K562 (cell line): ENCODE measurements at regions not wholly inside any gene's neighbourhood (a gene's known extent, or its start where the extent isn't known, plus 50 kb on each side); places are given as distances from the start of the nearest gene placed in this dataset.

Experiments used
- ATAC-seq: fragments of 200-7000 bp; cut with Tn5 transposase; 3 replicates; pipeline ENCODE4 v1.9.1; 2020; ENCODE audit warnings: moderate library complexity
- BruUV-seq: library from RNA; stranded (reverse); fragments of 400-500 nt; replicated peaks from 2 replicates; lab custom pipeline; 2021; lab: Mats Ljungman, UMichigan
- CTCF ChIA-PET: fragments of 300-600 bp; formaldehyde crosslinking; extraction: SDS; loops from one replicate; lab custom pipeline; 2021; ENCODE audit warnings: low intra/inter-chr PET ratio; lab: Yijun Ruan, JAX
- POLR2A ChIA-PET: fragments of 300-600, 350-650 bp; sonication (Branson Sonifier 250); formaldehyde crosslinking; extraction: SDS; loops from one replicate; lab custom pipeline; 2021; ENCODE audit warnings: antibody characterized with exemption, inconsistent platforms; lab: Yijun Ruan, JAX
- DNase-seq, 4 experiments: peaks; one replicate each; pipeline versions ENCODE4 v3.0.0 to v3.0.0-alpha.2; 2011 to 2018; ENCODE audit warnings: low spot score in 3 of 4, mixed read lengths in 3 of 4; ENCODE audit errors: extremely low read depth in 1 of 4
- FAIRE-seq: peaks from 2 replicates; lab custom pipeline; 2011; peaks lifted over from hg19 to GRCh38; lab: Jason Lieb, UNC
- H2AFZ ChIP-seq: 2 replicates; pipeline ENCODE4 v1.6.0; 2011; ENCODE audit warnings: low read depth, low read length, control low read depth, inconsistent platforms
- H3K27ac ChIP-seq: fragments of 200-600 bp; 3 replicates; pipeline ENCODE4 v1.8.0; 2011; ENCODE audit warnings: low read depth, mild to moderate bottlenecking, control low read depth, inconsistent platforms, low read length, moderate library complexity, mixed read lengths; ENCODE audit errors: extremely low read depth
- H3K27me3 ChIP-seq, 2 experiments: fragments of 300-600 bp in 1 of 2; 2 replicates in 1 of 2; 3 replicates in 1 of 2; pipeline versions ENCODE4 v1.6.0 to v1.8.0; 2011; ENCODE audit warnings: inconsistent platforms in 2 of 2, low read length in 2 of 2, mild to moderate bottlenecking in 1 of 2, mixed read lengths in 1 of 2, moderate library complexity in 1 of 2; ENCODE audit not compliant: control insufficient read depth in 2 of 2, insufficient read depth in 2 of 2
- H3K36me3 ChIP-seq: fragments of 300-600 bp; 3 replicates; pipeline ENCODE4 v1.8.0; 2011; ENCODE audit warnings: mild to moderate bottlenecking, low read length, inconsistent platforms; ENCODE audit not compliant: control insufficient read depth, insufficient read depth
- H3K4me1 ChIP-seq, 2 experiments: fragments of 200-600 bp in 1 of 2; replicated peaks in 1 of 2; 2 replicates in 1 of 2; 3 replicates in 1 of 2; pipeline versions ENCODE4 v1.5.1 to v1.8.0; 2011; ENCODE audit warnings: inconsistent platforms in 2 of 2, low read length in 2 of 2, mild to moderate bottlenecking in 1 of 2, mixed read lengths in 1 of 2, moderate library complexity in 1 of 2; ENCODE audit not compliant: control insufficient read depth in 2 of 2, insufficient read depth in 2 of 2
- H3K4me2 ChIP-seq: 2 replicates; pipeline ENCODE4 v1.6.1; 2011; ENCODE audit warnings: low read length, control low read depth, inconsistent platforms, mixed read lengths; ENCODE audit not compliant: insufficient read depth
- H3K4me3 ChIP-seq: fragments of 200-600 bp; sonication (generic), shearing (Covaris generic); 2 replicates; pipeline ENCODE4 v1.5.1; 2016; ENCODE audit warnings: control low read depth, inconsistent platforms
- H3K79me2 ChIP-seq: fragments of 200-600 bp; 3 replicates; pipeline ENCODE4 v1.8.0; 2011; ENCODE audit warnings: low read length, inconsistent platforms; ENCODE audit not compliant: control insufficient read depth, insufficient read depth
- H3K9ac ChIP-seq, 2 experiments: 2 replicates each; pipeline versions ENCODE4 v1.6.0 to v1.6.1; 2011; ENCODE audit warnings: low read depth in 2 of 2, low read length in 2 of 2, control low read depth in 1 of 2, inconsistent platforms in 1 of 2, mild to moderate bottlenecking in 1 of 2, mixed read lengths in 1 of 2; ENCODE audit not compliant: insufficient read depth in 1 of 2
- H3K9me1 ChIP-seq: one replicate; pipeline ENCODE4 v1.6.0; 2011; ENCODE audit warnings: inconsistent platforms, mild to moderate bottlenecking, low read length, moderate library complexity; ENCODE audit not compliant: control insufficient read depth, insufficient read depth
- H3K9me3 ChIP-seq: replicated peaks from 2 replicates; pipeline ENCODE4 v1.5.1; 2011; ENCODE audit warnings: low read depth, low read length, inconsistent platforms; ENCODE audit not compliant: control insufficient read depth, insufficient read depth
- H4K20me1 ChIP-seq: replicated peaks from 2 replicates; pipeline ENCODE4 v1.6.1; 2011; ENCODE audit warnings: low read length, inconsistent platforms, mixed read lengths; ENCODE audit not compliant: control insufficient read depth, insufficient read depth
- ETS2 ChIP-seq: IDR thresholded peaks from 2 replicates; pipeline ENCODE4 v1.6.1; 2016; ENCODE audit warnings: borderline replicate concordance, missing genetic modification characterization, mild to moderate bottlenecking, moderate library complexity, missing compliant biosample characterization; ENCODE audit not compliant: poor library complexity, severe bottlenecking
- FOXK2 ChIP-seq, 2 experiments: fragments of 450-650 bp; IDR thresholded peaks in 1 of 2; conservative IDR thresholded peaks in 1 of 2; 2 replicates each; pipeline ENCODE4 v1.6.1; 2016; ENCODE audit warnings: low read depth in 2 of 2, mild to moderate bottlenecking in 1 of 2
- MCM2 ChIP-seq: fragments of 450-650 bp; IDR thresholded peaks from 2 replicates; pipeline ENCODE4 v1.6.1; 2017; ENCODE audit warnings: low read depth, mild to moderate bottlenecking
- RB1 ChIP-seq: fragments of 450-650 bp; IDR thresholded peaks from 2 replicates; pipeline ENCODE4 v1.6.1; 2017; ENCODE audit warnings: low read depth, mild to moderate bottlenecking
- SP2 ChIP-seq: IDR thresholded peaks from 2 replicates; pipeline ENCODE4 v1.6.1; 2011; ENCODE audit warnings: mild to moderate bottlenecking, low read depth, low read length, moderate library complexity; ENCODE audit not compliant: poor library complexity, severe bottlenecking; ENCODE audit errors: extremely low read depth
- SRF ChIP-seq, 2 experiments: fragments of 250-450, 450-650 bp in 1 of 2; sonication (Bioruptor Pico) in 1 of 2; sonication (generic) in 1 of 2; formaldehyde crosslinking; IDR thresholded peaks; 2 replicates each; pipeline versions ENCODE4 v1.5.0 to v1.5.1; 2020 to 2022; ENCODE audit warnings: mild to moderate bottlenecking in 1 of 2, missing genetic modification reagents in 1 of 2
- ZBTB8A ChIP-seq: fragments of 450-650 bp; IDR thresholded peaks from 2 replicates; pipeline ENCODE4 v1.6.1; 2018; ENCODE audit warnings: mild to moderate bottlenecking, moderate library complexity; ENCODE audit not compliant: partially characterized antibody
- ZNF316 ChIP-seq: fragments of 450-650 bp; IDR thresholded peaks from 2 replicates; pipeline ENCODE4 v1.6.1; 2016
- ZNF561 ChIP-seq: fragments of 450-650 bp; formaldehyde crosslinking; conservative IDR thresholded peaks from 2 replicates; pipeline ENCODE4 v1.4.0; 2020; ENCODE audit warnings: mild to moderate bottlenecking, moderate library complexity
- WGBS: fragments of 100-300 bp; shearing (Covaris generic); methylation state at CpG from one replicate; pipeline ENCODE4 v1.1.6; 2016; ENCODE audit warnings: low coverage, mixed read lengths; ENCODE audit not compliant: insufficient coverage; ENCODE audit errors: missing lambda C conversion rate; 5-methylcytosine and 5-hydroxymethylcytosine counted together
- in situ Hi-C: fragments of 300-500 bp; cut with MboI; formaldehyde crosslinking; loops from 4 replicates; pipeline ENCODE4 v1.15.0; 2018; ENCODE audit warnings: inconsistent platforms, mixed read lengths
- intact Hi-C: fragments of 100-400 bp; cut with micrococcal nuclease; formaldehyde crosslinking; loops from 2 replicates; pipeline ENCODE4 v1.14.2; 2022
- TF ChIP-seq, protein P1 (sequence below): fragments of 450-650 bp; IDR thresholded peaks from 2 replicates; pipeline ENCODE4 v1.6.1; 2017; ENCODE audit warnings: mild to moderate bottlenecking, moderate library complexity

DNA sequence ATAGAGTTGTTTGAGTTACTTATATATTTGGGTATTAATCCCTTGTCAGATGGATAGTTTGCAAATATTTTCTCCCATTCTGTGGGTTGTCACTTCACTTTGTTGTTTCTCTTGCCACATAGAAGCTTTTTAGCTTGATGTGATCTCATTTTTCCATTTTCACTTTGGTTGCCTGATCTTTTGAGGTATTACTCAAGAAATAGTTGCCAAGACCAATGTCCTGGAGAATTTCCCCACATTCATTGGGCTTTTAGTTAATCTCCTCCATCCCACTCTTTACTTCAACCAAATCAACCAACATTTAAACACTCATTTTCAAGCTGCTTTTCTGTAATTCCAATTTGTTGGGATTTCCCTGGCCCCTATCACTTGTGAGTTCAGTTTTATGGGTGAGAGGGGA lies 69.0 kb downstream of the LEPR start (continued):
- no peak for TF ChIP-seq ZBTB8A
- no peak for TF ChIP-seq MCM2
- TF ChIP-seq, protein P1, sequence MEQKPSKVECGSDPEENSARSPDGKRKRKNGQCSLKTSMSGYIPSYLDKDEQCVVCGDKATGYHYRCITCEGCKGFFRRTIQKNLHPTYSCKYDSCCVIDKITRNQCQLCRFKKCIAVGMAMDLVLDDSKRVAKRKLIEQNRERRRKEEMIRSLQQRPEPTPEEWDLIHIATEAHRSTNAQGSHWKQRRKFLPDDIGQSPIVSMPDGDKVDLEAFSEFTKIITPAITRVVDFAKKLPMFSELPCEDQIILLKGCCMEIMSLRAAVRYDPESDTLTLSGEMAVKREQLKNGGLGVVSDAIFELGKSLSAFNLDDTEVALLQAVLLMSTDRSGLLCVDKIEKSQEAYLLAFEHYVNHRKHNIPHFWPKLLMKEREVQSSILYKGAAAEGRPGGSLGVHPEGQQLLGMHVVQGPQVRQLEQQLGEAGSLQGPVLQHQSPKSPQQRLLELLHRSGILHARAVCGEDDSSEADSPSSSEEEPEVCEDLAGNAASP, result no peak

DNA sequence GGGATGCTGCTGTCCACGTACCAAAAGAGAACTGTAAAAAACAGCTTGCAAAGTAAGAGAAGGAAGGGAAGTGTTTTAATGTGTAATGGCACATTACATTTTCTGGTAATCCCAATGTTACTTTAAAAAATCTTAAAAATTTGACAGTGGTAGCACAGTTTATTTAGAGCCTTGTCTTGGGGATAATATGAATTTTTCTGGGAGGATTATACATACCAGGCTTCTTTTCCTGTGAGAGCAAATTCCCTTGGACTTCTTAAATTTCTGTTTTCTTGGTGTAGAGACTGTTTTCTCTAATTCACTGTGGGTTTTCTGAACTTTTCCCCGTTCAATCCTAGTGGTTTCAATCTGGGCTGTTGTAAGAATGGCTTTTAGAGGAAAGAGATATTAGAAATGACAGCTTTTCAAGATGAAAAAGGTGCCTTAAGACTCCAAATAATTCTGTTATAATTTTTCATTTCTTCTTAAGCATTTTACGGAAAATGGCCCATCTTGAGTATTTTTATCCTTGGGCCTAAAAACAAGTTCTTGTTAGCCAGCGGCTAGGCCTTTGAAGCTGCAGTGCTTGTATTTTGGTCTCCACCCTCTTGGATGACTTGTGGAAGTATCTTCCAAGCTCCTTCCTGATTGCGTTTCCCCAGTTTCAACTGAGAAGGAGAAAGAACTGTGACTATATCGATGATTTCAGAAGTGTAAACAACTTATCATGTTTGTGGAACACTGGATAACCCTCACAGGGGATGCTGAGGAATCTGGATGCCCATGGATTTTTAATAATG lies 70.0 kb downstream of the LEPR start:
- DNase-seq, result no peak
- FAIRE-seq, result no peak
- no peaks in the 10 kb centered on the region for H3K79me2 ChIP-seq
- peak overlapping the region; percentile 79 for H2AFZ ChIP-seq
- POLR2A ChIA-PET, result interaction anchor here (0.6 to 2.4 kb wide), 3 partner anchors 8 to 60 kb away, joined by 3 to 7 read pairs (median 5); no protein-coding TSS in a partner anchor
- peak overlapping the region in 1 of 2 experiments; percentile 13; a peak in 1 of 4 replicates for H3K9ac ChIP-seq
- in situ Hi-C loops, result no loop called here
- H3K36me3 ChIP-seq, result no peaks in the 10 kb centered on the region; the same call in 2 of the 3 replicates
- peak overlapping the region; percentile 28 for H3K4me2 ChIP-seq
- WGBS, result 35% methylated on average over 6 of the region's 6 CpGs
- CTCF ChIA-PET, result no interaction called here
- H4K20me1 ChIP-seq, result no peaks in the 10 kb centered on the region
- intact Hi-C loops, result no loop called here
- peak; percentile 38 for ATAC-seq
- H3K9me1 ChIP-seq, result no peaks in the 10 kb centered on the region
- no peaks in the 10 kb centered on the region for H3K27me3 ChIP-seq
- peak overlapping the region; percentile 15; the same call in 2 of the 3 replicates for H3K27ac ChIP-seq
- no peaks in the 10 kb centered on the region for H3K9me3 ChIP-seq
- no TSS peak for BruUV-seq
- TF ChIP-seq RB1 (no peak), ETS2 (tag) (no peak), ZNF316 (no peak), SP2 (no peak), FOXK2 (conservative IDR thresholded peaks at IDR 0.05 in 1 of 2, IDR thresholded peaks at IDR 0.05 in 1 of 2; ENCODE audit: low read depth in 2 of 2) (no peak), ZNF561 (CRISPR knock-in tag) (no peak), SRF (CRISPR knock-in tag; IDR thresholded peaks at IDR 0.05) (peak in 1 of 2 experiments; percentile 55; a peak in 1 of 4 replicates)
- TF ChIP-seq, all 486 proteins: peak for 1
- no peak overlapping the region for H3K4me3 ChIP-seq
- H3K4me1 ChIP-seq, result peaks cover 0 to 20% of the 10 kb centered on the region in 2 experiments; a peak in 4 of 5 replicates
